Ovary (tissue), 7 donors: ENCODE measurements at regions not wholly inside any gene's neighbourhood (a gene's known extent, or its start where the extent isn't known, plus 50 kb on each side); places are given as distances from the start of the nearest gene placed in this dataset. TPM values are rescaled to one million over a fixed set of nuclear protein-coding genes. Genes with fewer than 3 reads are reported as not detected.
"Not testable (repeated sequence)": the region's sequence is repeated elsewhere in the genome, so short reads cannot be mapped to it uniquely, and the experiment has no call there.

ENCODE experiments used
- DNase-seq, 5 donors: peaks; one replicate each; pipeline ENCODE4 v3.0.0-alpha.2; 2019 to 2020
- H3K27ac ChIP-seq, 2 donors: fragments of 200-600 bp; one replicate each; pipeline versions ENCODE4 v1.5.1 to v1.8.0; 2019 to 2022
- H3K27me3 ChIP-seq: fragments of 200-600 bp; one replicate; pipeline ENCODE4 v1.8.0; 2022
- H3K36me3 ChIP-seq: fragments of 200-600 bp; sonication (generic); one replicate; pipeline ENCODE4 v1.5.1; 2019
- H3K4me1 ChIP-seq: one replicate; pipeline ENCODE4 v1.8.1; 2013; ENCODE audit warnings: mild to moderate bottlenecking, moderate library complexity; ENCODE audit not compliant: insufficient read depth
- H3K4me3 ChIP-seq: fragments of 200-600 bp; sonication (generic); one replicate; pipeline ENCODE4 v1.5.1; 2017
- H3K9me3 ChIP-seq, 2 donors: fragments of 200-600 bp in 1 of 2; sonication (generic) in 1 of 2; one replicate each; pipeline versions ENCODE4 v1.5.1 to v1.8.1; 2013 to 2019; ENCODE audit warnings: mild to moderate bottlenecking in 1 of 2, moderate library complexity in 1 of 2
- WGBS, 3 donors: extraction: QIAGEN DNeasy Blood & Tissue Kit in 1 of 3; methylation state at CpG; one replicate each; pipeline versions ENCODE4 v1.1.5 to v1.1.7; 2013 to 2017; 5-methylcytosine and 5-hydroxymethylcytosine counted together
- intact Hi-C, 4 donors: fragments of 100-400 bp; cut with DNase I; formaldehyde crosslinking; loops; one replicate each; pipeline versions ENCODE4 v1.11.0 to v1.15.1; 2022 to 2023
- small RNA-seq: library from RNA; depleted of rRNA; stranded (forward); fragments of <200 nt; gene quantifications from one replicate; pipeline ENCODE3, GENCODE V24; 2016
- donor health status: DM: no; HTN: no; CAD: no; lungs with moderate emphysema.
- donor health status: DM: no; HTN: no; CAD: no.
- donor health status: Bipolar disorder and iron deficiency.
- donor health status: DM: no; HTN: no; CAD: no.
- donor health status: DM: yes; HTN: yes; CAD: no.

DNA sequence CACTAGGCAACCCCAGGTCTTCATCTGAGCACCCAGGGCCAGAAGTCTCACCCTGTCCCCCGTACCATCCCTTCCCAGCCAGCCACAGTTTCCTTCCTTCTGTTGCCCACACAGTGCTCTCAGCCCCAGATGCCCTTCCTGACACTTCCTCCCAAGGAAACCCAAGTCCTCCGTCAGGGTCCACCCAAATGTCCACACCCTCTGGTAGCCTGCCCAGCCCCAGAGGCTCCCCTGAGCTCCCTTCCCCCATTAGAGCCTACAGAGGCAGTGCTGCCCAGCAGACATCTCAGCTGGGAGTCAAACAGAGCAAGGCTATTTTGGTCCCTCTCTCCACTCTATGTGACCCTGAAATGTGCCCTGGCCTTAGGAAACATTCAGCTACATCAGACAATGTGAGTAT lies 338.0 kb downstream of the CACNA1B start:
- intact Hi-C loops, H3K4me1 ChIP-seq, H3K27me3 ChIP-seq, H3K9me3 ChIP-seq, DNase-seq, H3K4me3 ChIP-seq, H3K27ac ChIP-seq, H3K36me3 ChIP-seq: not testable (repeated sequence)
- WGBS, 3 donors = no CpG with 5 or more reads among the region's 2 CpGs

DNA sequence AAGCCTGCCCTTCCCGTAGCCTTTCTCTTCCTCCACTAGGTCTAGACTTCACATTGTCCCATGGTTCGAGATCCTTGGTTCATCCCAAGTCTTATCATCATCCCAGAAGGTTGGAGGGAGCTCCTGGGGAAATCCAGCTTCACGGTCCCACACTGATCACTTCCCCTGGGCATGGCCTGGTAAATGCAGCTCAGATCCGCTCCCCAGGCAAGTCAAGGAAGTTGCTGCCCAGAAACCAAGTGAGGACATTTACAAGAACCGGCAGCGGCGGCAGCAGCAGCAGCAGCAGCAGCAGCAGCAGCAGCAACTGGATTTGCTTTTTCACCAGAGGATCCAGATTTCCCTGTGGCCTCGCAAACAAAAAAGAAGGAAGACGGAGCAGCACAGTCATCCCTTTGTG lies 339.2 kb downstream of the CACNA1B start:
- H3K36me3 ChIP-seq, H3K27me3 ChIP-seq, H3K27ac ChIP-seq, intact Hi-C loops, H3K4me3 ChIP-seq, H3K4me1 ChIP-seq, H3K9me3 ChIP-seq: not testable (repeated sequence)
- WGBS, 3 donors = 70 to 87% (median 73%) methylated on average over 4 to 6 of the region's 9 CpGs
- DNase-seq = peak in 1 of 5 donors; percentile 5

DNA sequence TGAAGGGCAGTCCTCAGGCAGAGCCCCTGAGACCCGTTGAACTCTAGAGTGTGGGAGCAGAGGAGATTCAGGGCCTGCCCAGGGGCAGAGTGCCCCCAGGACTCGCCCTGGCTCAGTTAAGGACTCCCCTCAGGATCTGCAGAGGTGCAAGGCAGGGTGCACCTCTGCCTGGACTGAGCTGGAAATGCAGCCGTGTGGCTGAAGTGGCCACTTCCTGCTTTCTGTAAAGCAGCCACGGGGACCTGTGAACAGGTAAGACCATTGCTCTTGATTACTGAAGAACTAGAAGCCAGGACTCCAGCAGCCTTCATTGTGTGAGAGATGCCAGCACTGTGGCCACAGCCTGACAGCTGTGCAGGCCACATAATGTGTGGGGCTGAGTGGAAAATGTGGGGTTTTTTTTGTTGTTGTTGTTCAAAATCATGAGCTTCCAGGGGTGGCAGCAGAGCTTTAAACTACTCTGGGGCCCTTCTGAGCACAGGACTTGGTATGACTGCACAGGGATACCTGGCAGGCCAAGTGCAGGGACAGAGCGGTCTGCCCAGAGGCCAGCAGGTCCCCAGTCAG lies 339.8 kb downstream of the CACNA1B start:
- WGBS, 3 donors = 75 to 82% (median 75%) methylated on average over 2 to 4 of the region's 5 CpGs
- H3K4me1 ChIP-seq, H3K9me3 ChIP-seq, H3K27me3 ChIP-seq, H3K27ac ChIP-seq, H3K36me3 ChIP-seq, intact Hi-C loops, H3K4me3 ChIP-seq: not testable (repeated sequence)
- peak in 1 of 5 donors; percentile 9 for DNase-seq

DNA sequence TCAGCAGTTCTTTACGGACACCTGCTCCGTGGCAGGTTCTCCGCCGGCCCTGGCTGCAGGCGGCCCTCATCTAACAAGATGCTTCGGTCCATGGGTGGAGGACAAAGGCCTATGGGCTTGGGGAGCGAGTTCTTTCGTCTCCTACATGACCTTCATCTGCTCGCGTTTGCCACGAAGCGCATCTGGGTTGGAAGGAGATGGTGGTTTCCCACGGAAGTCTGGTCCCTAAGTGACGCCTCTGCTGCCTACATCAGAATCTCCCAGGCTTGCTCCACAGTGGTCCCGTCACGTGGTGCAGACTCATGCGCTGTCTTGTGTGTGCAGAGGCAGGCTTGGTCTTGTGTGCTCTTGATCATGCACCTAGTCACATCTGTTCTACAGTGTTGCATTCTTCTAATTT lies 341.7 kb downstream of the CACNA1B start:
- H3K27ac ChIP-seq, H3K27me3 ChIP-seq, H3K36me3 ChIP-seq, H3K4me1 ChIP-seq, H3K4me3 ChIP-seq, H3K9me3 ChIP-seq, intact Hi-C loops: not testable (repeated sequence)
- WGBS, 3 donors = 86 to 95% (median 92%) methylated on average over 9 to 17 of the region's 17 CpGs
- DNase-seq = peak in 1 of 5 donors; percentile 10

DNA sequence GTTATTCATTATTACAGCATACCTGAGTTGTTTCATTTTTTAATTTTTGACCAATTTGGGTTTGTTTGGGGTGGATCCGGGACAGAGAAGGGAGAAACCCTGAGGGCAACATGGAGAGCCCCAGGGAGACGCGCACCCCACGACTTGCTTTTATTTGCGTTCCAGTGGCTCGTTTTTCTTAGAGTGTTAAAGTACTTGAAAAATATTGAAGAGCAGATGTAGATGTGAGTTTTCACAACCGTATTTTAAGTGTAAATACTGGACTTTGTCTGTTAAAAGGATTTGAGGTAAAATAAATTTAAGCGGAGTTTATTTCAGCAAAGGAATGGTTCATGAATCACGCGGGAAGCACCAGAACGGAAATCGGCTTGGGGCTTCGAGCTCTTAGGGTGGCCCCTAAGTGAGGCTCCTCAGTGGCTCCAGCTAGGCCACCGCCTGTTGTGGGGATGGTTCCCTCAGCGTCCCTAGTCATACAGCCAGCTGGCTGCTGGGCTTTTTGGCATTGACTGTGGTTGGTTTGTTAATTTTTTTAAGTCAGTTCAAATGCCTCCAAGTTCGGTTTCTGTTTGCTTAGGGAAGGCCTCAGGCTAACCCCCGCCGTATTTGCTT lies 344.0 kb downstream of the CACNA1B start:
- H3K4me3 ChIP-seq, H3K36me3 ChIP-seq, H3K9me3 ChIP-seq, H3K27ac ChIP-seq, H3K27me3 ChIP-seq, intact Hi-C loops, DNase-seq, H3K4me1 ChIP-seq: not testable (repeated sequence)
- 88 to 91% (median 88%) methylated on average over 6 to 8 of the region's 18 CpGs for WGBS, 3 donors

DNA sequence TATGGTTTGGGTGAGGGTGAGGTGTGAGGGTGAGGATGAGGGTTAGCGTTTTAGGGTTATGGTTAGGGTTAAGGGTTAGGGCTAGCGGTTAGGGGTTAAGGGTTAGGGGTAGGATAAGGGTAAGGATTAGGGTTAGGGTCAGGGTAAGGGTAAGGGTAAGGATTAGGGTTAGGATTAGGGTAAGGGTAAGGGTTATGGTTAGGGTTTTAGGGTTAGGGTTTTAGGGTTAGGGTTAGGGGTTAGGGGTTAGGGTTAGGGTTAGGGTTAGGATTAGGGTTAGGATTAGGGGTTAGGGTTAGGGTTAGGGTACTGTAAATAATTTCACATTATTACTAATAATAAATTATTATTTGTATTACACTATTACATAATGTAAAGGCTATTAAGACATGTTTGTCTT lies 359.5 kb downstream of the CACNA1B start:
- DNase-seq, intact Hi-C loops, H3K27ac ChIP-seq, H3K4me3 ChIP-seq, H3K4me1 ChIP-seq, H3K36me3 ChIP-seq, H3K9me3 ChIP-seq, H3K27me3 ChIP-seq: not testable (repeated sequence)
- no CpG with 5 or more reads among the region's 2 CpGs for WGBS, 3 donors

DNA sequence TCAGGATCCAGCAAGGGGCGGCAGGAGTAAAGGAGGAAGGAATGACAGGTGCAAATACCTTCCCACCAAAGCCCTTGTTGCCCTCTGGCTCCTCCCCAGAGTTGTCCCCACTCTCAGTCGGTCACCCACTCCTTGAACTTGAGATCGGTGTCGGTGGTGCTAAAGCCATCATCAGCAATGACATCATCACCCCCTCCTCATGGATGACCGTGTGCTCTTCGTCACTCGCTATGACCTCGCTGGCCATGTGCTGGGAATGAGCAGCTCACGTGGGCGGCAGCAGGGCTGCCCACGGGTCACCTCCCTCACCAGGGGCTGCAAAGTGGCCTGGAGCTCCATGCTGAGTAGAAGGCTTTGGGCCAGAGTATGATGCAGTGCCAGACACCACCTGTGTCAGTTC lies 405.3 kb downstream of the CACNA1B start:
- H3K4me1 ChIP-seq, H3K27ac ChIP-seq, H3K27me3 ChIP-seq, intact Hi-C loops, H3K36me3 ChIP-seq, H3K4me3 ChIP-seq, DNase-seq, H3K9me3 ChIP-seq: not testable (repeated sequence)
- no CpG with 5 or more reads among the region's 11 CpGs for WGBS, 3 donors

Small RNA genes lying in the stretch of these regions (small RNA-seq; reads per million reads assigned to genes)
- not detected for gene RNU6-785P
